Urinary bladder (tissue), 3 donors: ENCODE measurements at regions not wholly inside any gene's neighbourhood (a gene's known extent, or its start where the extent isn't known, plus 50 kb on each side); places are given as distances from the start of the nearest gene placed in this dataset.
"Not testable (repeated sequence)": the region's sequence is repeated elsewhere in the genome, so short reads cannot be mapped to it uniquely, and the experiment has no call there.

Experiments
- DNase-seq: peaks from one replicate; pipeline ENCODE4 v3.0.0-alpha.2; 2015; ENCODE audit errors: extremely low spot score
- H3K27ac ChIP-seq: one replicate; pipeline ENCODE4 v1.5.1; 2013; ENCODE audit warnings: low read depth, mild to moderate bottlenecking, moderate library complexity
- H3K36me3 ChIP-seq: one replicate; pipeline ENCODE4 v1.6.1; 2013; ENCODE audit warnings: mild to moderate bottlenecking, moderate library complexity; ENCODE audit not compliant: insufficient read depth
- H3K4me1 ChIP-seq: one replicate; pipeline ENCODE4 v1.6.1; 2013; ENCODE audit warnings: mild to moderate bottlenecking, moderate library complexity; ENCODE audit not compliant: insufficient read depth
- H3K4me3 ChIP-seq: one replicate; pipeline ENCODE4 v1.5.1; 2013; ENCODE audit warnings: low read depth, low read length
- WGBS: extraction: QIAGEN DNeasy Blood & Tissue Kit; methylation state at CpG from one replicate; pipeline ENCODE4 v1.1.7; 2013; 5-methylcytosine and 5-hydroxymethylcytosine counted together
- donor health status: healthy with polysubstance abuse.
- donor health status: healthy.

GRCh38 chr6:168864541-168865460, 388.8 kb downstream of the THBS2 start:
- WGBS, result 83% methylated on average over 7 of the region's 7 CpGs
- DNase-seq, result no peak

DNA sequence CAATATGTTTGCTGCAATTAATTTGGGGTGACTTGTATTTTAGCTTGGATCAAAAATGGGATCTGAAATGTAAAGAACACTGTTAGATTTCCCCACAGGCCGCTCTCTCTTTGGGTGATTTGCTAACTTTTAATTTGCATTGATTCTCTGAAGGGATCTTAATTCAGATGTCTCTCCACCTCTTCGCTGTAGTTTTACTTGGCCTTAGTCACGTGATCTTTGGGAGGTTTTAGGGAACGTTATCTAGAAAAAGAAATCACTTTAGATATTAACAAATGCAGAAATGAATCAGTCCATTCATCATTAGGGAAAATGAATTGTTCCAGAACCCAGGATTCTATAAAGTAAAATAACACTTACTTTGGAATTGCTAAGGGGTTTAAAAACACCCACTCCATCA, 390.2 kb downstream of the THBS2 start:
- 93% methylated on average over 4 of the region's 4 CpGs for WGBS
- Histone ChIP-seq H3K36me3 (no peaks in the 10 kb centered on the region), H3K27ac (no peak overlapping the region), H3K4me3 (no peak overlapping the region), H3K4me1 (no peaks in the 10 kb centered on the region)
- no peak for DNase-seq

More at GRCh38 chr6:168864541-168865460, 388.8 kb downstream of the THBS2 start:
- H3K4me3 ChIP-seq, result no peak overlapping the region
- no peaks in the 10 kb centered on the region for H3K4me1 ChIP-seq
- no peak overlapping the region for H3K27ac ChIP-seq
- no peaks in the 10 kb centered on the region for H3K36me3 ChIP-seq

DNA sequence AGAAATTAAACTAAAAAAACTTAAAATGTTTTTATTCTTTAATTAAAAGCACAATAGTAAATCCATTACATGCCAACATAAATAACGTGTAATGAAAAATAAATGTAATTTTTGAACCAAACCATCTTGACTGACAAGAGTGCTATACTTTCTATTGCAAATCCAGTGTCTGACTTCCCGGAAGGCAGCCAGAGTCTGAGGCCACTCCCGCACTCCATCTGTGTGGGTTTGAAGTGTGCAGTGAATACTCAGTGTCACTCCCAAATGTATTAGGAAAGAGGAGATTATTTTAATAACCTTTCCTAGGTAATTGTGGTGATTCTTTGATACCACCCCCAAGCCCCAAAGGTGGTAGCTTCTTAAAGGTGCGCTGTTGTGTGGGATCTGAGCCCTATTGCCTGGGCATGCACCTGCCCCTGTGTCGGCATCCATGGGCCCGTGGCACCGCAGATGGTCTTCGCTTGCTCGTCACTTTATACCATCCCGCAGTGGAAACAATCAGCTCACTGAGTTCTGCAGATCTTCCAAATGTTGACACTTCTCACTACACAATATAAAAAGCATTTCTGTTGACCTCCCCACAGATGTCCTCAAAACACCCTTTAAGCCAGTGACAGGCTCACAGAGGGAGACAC, 391.2 kb downstream of the THBS2 start:
- Histone ChIP-seq H3K4me3 (no peak overlapping the region), H3K36me3 (no peaks in the 10 kb centered on the region), H3K4me1 (no peaks in the 10 kb centered on the region), H3K27ac (no peak overlapping the region)
- no peak for DNase-seq
- 97% methylated on average over 10 of the region's 10 CpGs for WGBS

DNA sequence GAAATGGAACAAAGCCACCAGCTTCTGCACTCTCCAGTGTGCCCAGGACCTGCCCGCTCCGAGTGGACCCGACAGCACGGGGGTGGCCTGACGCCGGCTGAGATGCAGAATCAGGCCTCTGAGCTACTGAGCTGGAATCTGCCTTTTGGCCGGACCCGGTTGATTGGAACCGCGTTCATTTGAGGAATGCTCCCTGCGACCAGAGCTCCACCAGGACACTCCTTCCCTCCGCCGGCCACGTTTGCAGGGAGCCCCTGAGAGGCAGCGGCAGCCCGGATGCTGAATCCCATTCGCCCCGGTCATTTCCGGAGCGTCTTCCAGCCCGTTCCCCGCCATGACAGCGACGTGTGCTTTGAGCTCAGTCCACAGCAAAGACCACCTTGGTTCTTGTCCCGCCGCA, 392.7 kb downstream of the THBS2 start:
- no peak for DNase-seq
- H3K4me1 ChIP-seq, result no peaks in the 10 kb centered on the region
- no peak overlapping the region for H3K4me3 ChIP-seq
- H3K27ac ChIP-seq, result no peak overlapping the region
- no peaks in the 10 kb centered on the region for H3K36me3 ChIP-seq
- WGBS, result 85% methylated on average over 26 of the region's 26 CpGs

GRCh38 chr6:168860341-168860740, 393.3 kb downstream of the THBS2 start:
- Histone ChIP-seq H3K36me3 (no peaks in the 10 kb centered on the region), H3K4me3 (no peak overlapping the region), H3K27ac (no peak overlapping the region), H3K4me1 (no peaks in the 10 kb centered on the region)
- no peak for DNase-seq
- 97% methylated on average over 16 of the region's 16 CpGs for WGBS

- no peak overlapping the region for H3K4me3 ChIP-seq
- no peak for DNase-seq
- H3K27ac ChIP-seq, result no peak overlapping the region
- WGBS, result 40% methylated on average over 3 of the region's 3 CpGs
- H3K4me1 ChIP-seq, result no peaks in the 10 kb centered on the region
- H3K36me3 ChIP-seq, result no peaks in the 10 kb centered on the region
Observed at GRCh38 chr6:168858926-168859325, 394.7 kb downstream of the THBS2 start.

- Histone ChIP-seq H3K4me3 (no peak overlapping the region), H3K27ac (no peak overlapping the region), H3K4me1 (no peaks in the 10 kb centered on the region), H3K36me3 (no peaks in the 10 kb centered on the region)
- 74% methylated on average over 7 of the region's 7 CpGs for WGBS
- DNase-seq, result no peak
Observed at GRCh38 chr6:168856914-168857313, 396.7 kb downstream of the THBS2 start.

DNA sequence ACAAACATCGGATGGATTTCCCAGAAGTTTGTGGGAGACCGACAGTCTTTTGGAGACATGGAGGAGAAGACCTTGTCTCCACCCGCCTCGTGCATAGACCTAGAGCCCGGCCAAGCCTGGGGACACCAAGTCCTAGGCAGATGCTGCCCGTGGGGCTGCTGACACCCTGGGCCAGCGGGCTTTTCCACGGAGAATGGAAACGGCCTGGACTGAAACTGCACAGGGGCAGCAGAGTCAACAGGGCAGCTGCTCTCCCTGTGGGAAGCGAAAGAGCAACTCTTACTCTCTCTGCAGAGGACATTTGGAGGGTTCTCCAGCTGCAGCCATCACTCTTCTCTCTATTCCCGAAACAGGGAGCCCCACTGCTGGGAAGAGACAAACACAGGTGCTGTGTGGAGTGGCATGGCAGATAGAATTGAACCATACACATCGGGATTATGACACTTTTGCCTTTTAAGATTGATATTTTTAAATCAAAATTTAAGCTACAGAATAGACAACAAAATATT, 401.2 kb downstream of the THBS2 start:
- Histone ChIP-seq H3K36me3 (no peaks in the 10 kb centered on the region), H3K27ac (no peak overlapping the region), H3K4me3 (peak overlapping the region; percentile 29), H3K4me1 (no peaks in the 10 kb centered on the region)
- WGBS, result 72% methylated on average over 12 of the region's 12 CpGs
- DNase-seq, result no peak

DNA sequence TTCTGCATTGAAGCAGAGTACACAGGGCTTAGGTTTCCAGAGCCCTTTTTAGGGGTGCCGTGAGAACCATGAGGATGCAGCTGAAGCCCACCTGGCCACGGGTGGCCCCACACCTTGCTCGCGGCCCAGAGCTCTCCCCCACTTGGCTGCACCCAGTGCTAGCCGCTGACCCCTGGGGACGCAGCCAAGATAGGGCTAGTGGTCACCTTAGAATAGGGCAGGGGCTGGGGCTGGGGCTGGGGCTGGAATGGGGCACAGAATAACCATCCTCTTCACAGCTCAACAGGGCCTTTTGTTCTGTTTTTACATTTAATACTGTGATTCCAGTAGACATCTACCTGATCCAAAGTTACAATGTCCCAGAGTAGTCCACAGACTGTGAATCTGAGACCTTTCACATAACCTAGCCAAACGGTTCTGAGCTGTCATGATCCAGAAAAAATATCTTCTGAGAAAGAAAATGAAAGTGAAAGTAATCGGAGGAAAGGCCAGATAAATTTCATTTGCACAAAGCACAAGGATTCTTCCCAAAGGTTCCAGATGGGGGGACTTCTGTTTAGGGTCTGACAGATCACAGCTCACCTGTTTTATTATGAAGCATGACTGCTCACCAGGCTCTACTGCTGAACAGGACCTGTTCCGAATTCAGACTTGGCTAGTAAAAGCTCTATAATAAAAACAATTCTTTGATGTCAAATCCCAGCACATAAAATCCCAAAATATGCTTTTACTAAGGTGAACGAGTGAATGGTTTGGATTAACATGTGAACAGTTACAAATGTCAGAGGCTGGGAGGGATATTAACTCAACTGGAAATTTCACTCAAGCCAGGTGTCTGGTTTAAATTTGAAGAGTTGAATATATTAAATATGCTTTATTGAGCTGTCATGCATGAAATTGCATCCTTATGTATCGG, 401.9 kb downstream of the THBS2 start:
- H3K4me1 ChIP-seq, result no peaks in the 10 kb centered on the region
- 64% methylated on average over 11 of the region's 11 CpGs for WGBS
- peak overlapping the region; percentile 29 for H3K4me3 ChIP-seq
- DNase-seq, result no peak
- H3K27ac ChIP-seq, result no peak overlapping the region
- no peaks in the 10 kb centered on the region for H3K36me3 ChIP-seq

GRCh38 chr6:168850027-168850736, 403.5 kb downstream of the THBS2 start:
- not testable (repeated sequence) for DNase-seq, H3K36me3 ChIP-seq, H3K27ac ChIP-seq, H3K4me3 ChIP-seq, H3K4me1 ChIP-seq
- 93% methylated on average over 26 of the region's 26 CpGs for WGBS

DNA sequence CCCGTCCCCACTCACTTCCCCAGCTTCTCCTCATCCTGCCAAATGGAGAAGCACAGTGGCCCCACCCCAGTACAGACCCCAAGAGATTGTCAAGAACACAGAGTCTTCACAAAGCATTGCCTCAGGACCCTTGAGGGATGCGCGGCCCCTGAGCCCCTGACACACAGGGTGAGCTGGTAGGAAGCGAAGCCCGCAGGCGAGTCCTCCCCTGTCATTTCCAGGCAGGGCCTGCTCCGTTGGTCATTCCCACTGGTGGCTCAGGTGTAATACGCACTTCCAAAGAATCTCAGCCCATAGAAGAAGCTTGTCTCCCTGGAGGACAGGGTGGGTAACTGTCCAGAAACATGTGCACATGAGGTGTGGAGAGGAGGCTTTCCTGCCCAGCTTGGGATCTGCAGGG, 404.2 kb downstream of the THBS2 start:
- H3K27ac ChIP-seq, result no peak overlapping the region
- no peaks in the 10 kb centered on the region for H3K4me1 ChIP-seq
- 95% methylated on average over 8 of the region's 8 CpGs for WGBS
- no peaks in the 10 kb centered on the region for H3K36me3 ChIP-seq
- H3K4me3 ChIP-seq, result no peak overlapping the region
- no peak for DNase-seq

GRCh38 chr6:168848797-168849196, 404.8 kb downstream of the THBS2 start:
- 38% methylated on average over 6 of the region's 6 CpGs for WGBS
- no peak for DNase-seq
- no peaks in the 10 kb centered on the region for H3K4me1 ChIP-seq
- no peak overlapping the region for H3K27ac ChIP-seq
- no peak overlapping the region for H3K4me3 ChIP-seq
- no peaks in the 10 kb centered on the region for H3K36me3 ChIP-seq
